ENCODE measurements at regions not wholly inside any gene's neighbourhood (a gene's known extent, or its start where the extent isn't known, plus 50 kb on each side); places are given as distances from the start of the nearest gene placed in this dataset.
"Not testable (repeated sequence)": the region's sequence is repeated elsewhere in the genome, so short reads cannot be mapped to it uniquely, and the experiment has no call there.

GRCh38 chr11:10947935-10948334 is 90.1 kb upstream of the ZBED5 start:
- not testable (repeated sequence) for DNase-seq (ENCODE audit: low spot score)

GRCh38 chr11:10946072-10946471 is 88.2 kb upstream of the ZBED5 start:
- DNase-seq (ENCODE audit: low spot score) = no peak

GRCh38 chr11:10945196-10945595 is 87.3 kb upstream of the ZBED5 start:
- DNase-seq (ENCODE audit: low spot score) = no peak

- no peak for DNase-seq (ENCODE audit: low spot score)
Measured at GRCh38 chr11:10943968-10944367, 86.1 kb upstream of the ZBED5 start.

GRCh38 chr11:10942620-10943019 is 84.8 kb upstream of the ZBED5 start:
- DNase-seq (ENCODE audit: low spot score) = no peak

GRCh38 chr11:10941871-10942270 is 84.0 kb upstream of the ZBED5 start:
- DNase-seq (ENCODE audit: low spot score) = no peak

GRCh38 chr11:10941414-10941813 is 83.6 kb upstream of the ZBED5 start:
- no peak for DNase-seq (ENCODE audit: low spot score)

- no peak for DNase-seq (ENCODE audit: low spot score)
Measured at GRCh38 chr11:10938650-10939387, 81.0 kb upstream of the ZBED5 start.

GRCh38 chr11:10938231-10938630 is 80.4 kb upstream of the ZBED5 start:
- DNase-seq (ENCODE audit: low spot score) = no peak

- DNase-seq (ENCODE audit: low spot score) = no peak
Measured at GRCh38 chr11:10937385-10937771, 79.5 kb upstream of the ZBED5 start.

GRCh38 chr11:10936626-10937384 is 79.0 kb upstream of the ZBED5 start:
- DNase-seq (ENCODE audit: low spot score) = no peak

- DNase-seq (ENCODE audit: low spot score) = no peak
Measured at GRCh38 chr11:10935015-10935559, 77.2 kb upstream of the ZBED5 start.

- peak; percentile 35 for DNase-seq (ENCODE audit: low spot score)
Measured at GRCh38 chr11:10934293-10934860, 76.5 kb upstream of the ZBED5 start.

GRCh38 chr11:10933455-10934292 is 75.8 kb upstream of the ZBED5 start:
- DNase-seq (ENCODE audit: low spot score) = peak; percentile 88

- no peak for DNase-seq (ENCODE audit: low spot score)
Measured at GRCh38 chr11:10932976-10933375, 75.1 kb upstream of the ZBED5 start.

- no peak for DNase-seq (ENCODE audit: low spot score)
Measured at GRCh38 chr11:10931761-10932670, 74.2 kb upstream of the ZBED5 start.

GRCh38 chr11:10930972-10931760 is 73.3 kb upstream of the ZBED5 start:
- peak; percentile 75 for DNase-seq (ENCODE audit: low spot score)

- no peak for DNase-seq (ENCODE audit: low spot score)
Measured at GRCh38 chr11:10930224-10930971, 72.5 kb upstream of the ZBED5 start.

GRCh38 chr11:10927538-10927937 is 69.7 kb upstream of the ZBED5 start:
- no peak for DNase-seq (ENCODE audit: low spot score)
